B cell (primary cell): ENCODE measurements at regions not wholly inside any gene's neighbourhood (a gene's known extent, or its start where the extent isn't known, plus 50 kb on each side); places are given as distances from the start of the nearest gene placed in this dataset.

ENCODE experiments used
- ATAC-seq: fragments of 200-7000 bp; cut with Tn5 transposase; one replicate; pipeline ENCODE4 v1.10.0; 2021; ENCODE audit warnings: low read depth, mild to moderate bottlenecking, moderate number of reproducible peaks, moderate library complexity
- CTCF ChIA-PET: fragments of 350-600 bp; sonication (Branson Sonifier 250); formaldehyde crosslinking; loops from one replicate; lab custom pipeline; 2021; ENCODE audit warnings: antibody characterized with exemption, inconsistent platforms; lab: Charles Lee
- POLR2A ChIA-PET: fragments of 350-600 bp; sonication (Branson Sonifier 250); formaldehyde crosslinking; loops from one replicate; lab custom pipeline; 2021; ENCODE audit warnings: antibody characterized with exemption; lab: Charles Lee
- DNase-seq: peaks from one replicate; pipeline ENCODE4 v3.0.0; 2013
- H2AFZ ChIP-seq: 2 replicates; pipeline ENCODE4 v1.6.1; 2012; ENCODE audit warnings: mild to moderate bottlenecking, low read depth, low read length; ENCODE audit not compliant: insufficient read depth, poor library complexity, severe bottlenecking
- H3K27ac ChIP-seq, 2 donors: 1 replicate in 1 of 2; 2 replicates in 1 of 2; pipeline ENCODE4 v1.5.1; 2012 to 2013; ENCODE audit warnings: low read length in 2 of 2, mild to moderate bottlenecking in 2 of 2, moderate library complexity in 1 of 2
- H3K27me3 ChIP-seq, 4 experiments: fragments of 200-600 bp in 1 of 4; sonication (generic) in 1 of 4; replicated peaks in 1 of 4; 1 replicate in 2 of 4; 2 replicates in 2 of 4; pipeline versions ENCODE4 v1.6.1 to v1.7.0; 2013 to 2016; ENCODE audit warnings: low read length in 3 of 4, mild to moderate bottlenecking in 2 of 4, mixed read lengths in 1 of 4, moderate library complexity in 1 of 4; ENCODE audit not compliant: insufficient read depth in 4 of 4, control insufficient read depth in 3 of 4; ENCODE audit errors: control extremely low read depth in 1 of 4
- H3K36me3 ChIP-seq, 2 experiments: replicated peaks in 1 of 2; 1 replicate in 1 of 2; 2 replicates in 1 of 2; pipeline versions ENCODE4 v1.6.1 to v1.7.1; 2013; ENCODE audit warnings: low read length in 1 of 2; ENCODE audit not compliant: insufficient read depth in 2 of 2, control insufficient read depth in 1 of 2; ENCODE audit errors: control extremely low read depth in 1 of 2, extremely low read depth in 1 of 2
- H3K4me1 ChIP-seq, 2 donors: fragments of 200-600 bp in 1 of 2; sonication (generic) in 1 of 2; 1 replicate in 1 of 2; 2 replicates in 1 of 2; pipeline versions ENCODE4 v1.5.1 to v1.6.1; 2013 to 2017; ENCODE audit warnings: low read length in 2 of 2; ENCODE audit not compliant: control insufficient read depth in 2 of 2, insufficient read depth in 2 of 2
- H3K4me2 ChIP-seq: replicated peaks from 2 replicates; pipeline ENCODE3; 2012; ENCODE audit warnings: mild to moderate bottlenecking, low read depth, low read length; ENCODE audit not compliant: poor library complexity, severe bottlenecking
- H3K4me3 ChIP-seq, 5 experiments: fragments of 200-600 bp in 1 of 5; sonication (generic) in 1 of 5; 1 replicate in 3 of 5; 2 replicates in 2 of 5; pipeline versions ENCODE4 v1.5.1 to v1.7.0; 2011 to 2016; ENCODE audit warnings: low read length in 4 of 5, mild to moderate bottlenecking in 4 of 5, low read depth in 2 of 5, control low read depth in 1 of 5, moderate library complexity in 1 of 5; ENCODE audit not compliant: insufficient read depth in 1 of 5; ENCODE audit errors: control extremely low read depth in 1 of 5, extremely low read depth in 1 of 5
- H3K79me2 ChIP-seq: fragments of 200-600 bp; sonication (generic); one replicate; pipeline ENCODE4 v1.6.0; 2016; ENCODE audit warnings: low read length; ENCODE audit not compliant: control insufficient read depth, insufficient read depth
- H3K9ac ChIP-seq: fragments of 200-600 bp; sonication (generic); 2 replicates; pipeline ENCODE4 v1.6.1; 2017; ENCODE audit warnings: mild to moderate bottlenecking, low read length, moderate library complexity
- H3K9me3 ChIP-seq, 3 donors: one replicate each; pipeline versions ENCODE4 v1.6.1 to v1.7.1; 2013; ENCODE audit warnings: low read length in 2 of 3; ENCODE audit not compliant: control insufficient read depth in 2 of 3, insufficient read depth in 1 of 3; ENCODE audit errors: control extremely low read depth in 1 of 3
- H4K20me1 ChIP-seq: 2 replicates; pipeline ENCODE4 v1.6.0; 2012; ENCODE audit warnings: mild to moderate bottlenecking, low read length; ENCODE audit not compliant: insufficient read depth, control insufficient read depth, poor library complexity, severe bottlenecking
- H3K27ac Mint-ChIP-seq: one replicate; pipeline ENCODE4 v1.8.0; 2021; ENCODE audit warnings: mixed read lengths
- H3K27me3 Mint-ChIP-seq: one replicate; pipeline ENCODE4 v1.8.0; 2021; ENCODE audit warnings: mixed read lengths
- H3K4me1 Mint-ChIP-seq: one replicate; pipeline ENCODE4 v1.8.0; 2021; ENCODE audit warnings: mixed read lengths
- H3K4me3 Mint-ChIP-seq: one replicate; pipeline ENCODE4 v1.8.0; 2021; ENCODE audit warnings: mixed read lengths
- H3K9me3 Mint-ChIP-seq: one replicate; pipeline ENCODE4 v1.8.0; 2022; ENCODE audit warnings: mixed read lengths; ENCODE audit not compliant: insufficient read depth
- CTCF ChIP-seq: fragments of 200-600 bp; IDR thresholded peaks from one replicate; pipeline ENCODE4 v1.8.0; 2022; ENCODE audit warnings: antibody characterized with exemption, mild to moderate bottlenecking
- EZH2 ChIP-seq: IDR thresholded peaks from 2 replicates; pipeline ENCODE4 v1.6.1; 2012; ENCODE audit warnings: borderline replicate concordance, low read depth, mild to moderate bottlenecking, moderate library complexity, low read length; ENCODE audit not compliant: insufficient read depth, poor library complexity, severe bottlenecking
- WGBS: methylation state at CpG from one replicate; pipeline ENCODE4 v1.1.5; 2013; ENCODE audit warnings: missing lambda C conversion rate; ENCODE audit not compliant: insufficient coverage; 5-methylcytosine and 5-hydroxymethylcytosine counted together
- intact Hi-C: fragments of 100-400 bp; cut with micrococcal nuclease; formaldehyde crosslinking; loops from one replicate; pipeline ENCODE4 v1.10.0; 2022

- CTCF ChIA-PET: interaction anchor here (0.7 kb wide), 1 partner anchor 17 kb away, joined by 3 read pairs; no protein-coding TSS in a partner anchor
- intact Hi-C loops: no loop called here
- Histone ChIP-seq H3K9me3 (no peaks in the 10 kb centered on the region), H3K4me2 (no peak overlapping the region), H3K4me1 (no peaks in the 10 kb centered on the region), H3K27me3 (no peaks in the 10 kb centered on the region), H3K27ac (no peak overlapping the region), H3K9ac (no peak overlapping the region), H3K79me2 (no peaks in the 10 kb centered on the region), H3K4me3 (no peak overlapping the region), H4K20me1 (no peaks in the 10 kb centered on the region), H2AFZ (no peak overlapping the region), H3K36me3 (no peaks in the 10 kb centered on the region)
- DNase-seq: no peak
- no peak overlapping the region for H3K4me3 Mint-ChIP-seq
- POLR2A ChIA-PET: no interaction called here
- H3K27me3 Mint-ChIP-seq: no peaks in the 10 kb centered on the region
- H3K4me1 Mint-ChIP-seq: no peaks in the 10 kb centered on the region
- H3K9me3 Mint-ChIP-seq: no peaks in the 10 kb centered on the region
- TF ChIP-seq CTCF: no peak
- TF ChIP-seq EZH2: no peak
- ATAC-seq: no peak
- no CpG with 5 or more reads among the region's 1 CpG for WGBS
- no peak overlapping the region for H3K27ac Mint-ChIP-seq
These were observed 308.1 kb downstream of the STIM2 start for GRCh38 chr4:27168783-27169182.

GRCh38 chr4:27173280-27173679 is 312.6 kb downstream of the STIM2 start:
- ChIA-PET POLR2A (no interaction called here), CTCF (no interaction called here)
- Mint-ChIP-seq H3K9me3 (no peaks in the 10 kb centered on the region), H3K4me3 (no peak overlapping the region), H3K27me3 (peaks cover 6% of the 10 kb centered on the region), H3K4me1 (no peaks in the 10 kb centered on the region), H3K27ac (no peak overlapping the region)
- H3K4me2 ChIP-seq: no peak overlapping the region
- TF ChIP-seq CTCF (no peak), EZH2 (no peak)
- no peak overlapping the region for H3K4me3 ChIP-seq
- intact Hi-C loops: no loop called here
- DNase-seq: no peak
- H3K27me3 ChIP-seq: no peaks in the 10 kb centered on the region
- 83% methylated on average over 5 of the region's 7 CpGs for WGBS
- H3K79me2 ChIP-seq: no peaks in the 10 kb centered on the region
- no peak overlapping the region for H3K27ac ChIP-seq
- H3K9ac ChIP-seq: no peak overlapping the region
- no peaks in the 10 kb centered on the region for H3K4me1 ChIP-seq
- ATAC-seq: no peak
- no peaks in the 10 kb centered on the region for H3K36me3 ChIP-seq
- no peak overlapping the region for H2AFZ ChIP-seq
- no peaks in the 10 kb centered on the region for H4K20me1 ChIP-seq
- H3K9me3 ChIP-seq: no peaks in the 10 kb centered on the region
